OCI-M2 (cell line): ENCODE measurements at regions not wholly inside any gene's neighbourhood (a gene's known extent, or its start where the extent isn't known, plus 50 kb on each side); places are given as distances from the start of the nearest gene placed in this dataset.

ENCODE experiments used
- DNase-seq: peaks from one replicate; lab custom pipeline; 2025; ENCODE audit not compliant: unreplicated experiment; lab: John Stamatoyannopoulos, UW

- no peak for DNase-seq
Measured at GRCh38 chr6:22880686-22881433, 311.5 kb downstream of the HDGFL1 start.

- DNase-seq, result no peak
Measured at GRCh38 chr6:22882581-22882980, 313.2 kb downstream of the HDGFL1 start.

DNA sequence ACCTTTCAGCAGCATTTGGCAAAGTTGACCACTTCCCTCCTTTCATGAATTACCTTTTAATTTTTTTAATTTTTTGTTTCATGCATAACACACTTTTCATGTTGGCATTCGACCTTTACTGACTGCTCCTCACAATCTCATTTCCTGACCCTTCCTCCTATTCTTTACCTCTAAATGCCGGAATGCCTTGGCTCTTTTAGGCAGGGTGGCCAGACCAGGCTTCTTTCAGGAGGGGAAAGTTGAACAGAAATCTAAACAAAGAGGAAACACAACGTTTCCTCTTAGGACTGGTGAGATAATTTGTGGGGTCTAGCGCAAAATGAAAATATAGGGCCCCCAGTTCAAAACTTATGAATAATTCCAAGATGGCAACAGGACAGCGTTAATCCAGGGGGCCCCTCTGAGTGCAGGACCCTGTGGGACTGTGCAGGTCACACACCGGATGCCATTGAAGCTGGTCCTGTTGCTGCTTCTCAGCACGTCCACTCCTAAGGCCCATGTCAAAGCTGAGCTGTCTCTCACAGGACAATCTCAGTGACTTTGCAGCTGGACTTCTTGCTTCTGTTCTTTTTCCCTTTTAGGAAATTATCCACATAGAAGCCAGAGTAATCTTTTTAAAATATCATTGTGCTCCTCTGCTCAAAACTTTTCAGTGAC lies 313.8 kb downstream of the HDGFL1 start:
- DNase-seq, result no peak

- no peak for DNase-seq
Measured at GRCh38 chr6:22884456-22884855, 315.1 kb downstream of the HDGFL1 start.

GRCh38 chr6:22886650-22887581 lies 317.6 kb downstream of the HDGFL1 start:
- DNase-seq, result no peak

- no peak for DNase-seq
Measured at GRCh38 chr6:22888163-22888752, 318.9 kb downstream of the HDGFL1 start.

DNA sequence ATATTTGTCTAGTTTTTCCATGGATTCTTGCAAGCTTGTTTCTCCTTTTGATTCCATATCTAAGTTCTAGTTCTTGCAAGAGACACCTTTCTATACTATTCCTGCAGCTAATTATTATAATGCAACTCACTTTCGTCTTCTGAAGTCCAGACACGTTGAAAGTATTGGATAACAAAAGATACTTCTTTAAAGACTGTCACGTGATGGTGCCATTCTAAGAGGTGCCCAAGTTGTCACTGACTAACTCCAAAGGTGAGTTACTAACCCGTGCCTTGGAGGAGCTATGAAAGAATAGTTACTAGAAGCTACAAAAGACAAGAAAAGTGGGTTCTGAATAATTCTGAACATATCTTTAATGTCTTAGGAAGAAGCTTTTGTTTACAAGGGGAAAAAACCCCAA lies 322.6 kb downstream of the HDGFL1 start:
- DNase-seq, result no peak

- DNase-seq, result no peak
Measured at GRCh38 chr6:22892452-22892851, 323.1 kb downstream of the HDGFL1 start.

DNA sequence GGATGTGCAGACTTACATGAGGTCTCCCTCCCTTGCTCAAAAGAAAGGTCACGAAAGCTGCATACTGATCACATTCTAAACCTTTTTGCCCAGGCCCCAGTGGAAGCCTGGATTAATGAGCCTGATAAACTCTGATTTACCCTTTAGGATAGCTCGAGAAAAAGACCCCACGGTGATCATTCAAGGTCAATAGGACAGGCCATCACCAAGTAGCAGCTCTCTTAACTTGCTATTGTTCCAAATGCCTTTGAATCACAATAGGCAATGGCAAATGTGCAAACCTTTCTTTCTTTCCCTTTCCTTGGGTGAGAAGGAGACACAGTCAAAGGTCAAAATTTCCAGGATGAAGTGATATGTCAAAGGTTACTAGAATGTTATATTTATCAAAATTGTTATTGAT lies 327.3 kb downstream of the HDGFL1 start:
- DNase-seq, result no peak

DNA sequence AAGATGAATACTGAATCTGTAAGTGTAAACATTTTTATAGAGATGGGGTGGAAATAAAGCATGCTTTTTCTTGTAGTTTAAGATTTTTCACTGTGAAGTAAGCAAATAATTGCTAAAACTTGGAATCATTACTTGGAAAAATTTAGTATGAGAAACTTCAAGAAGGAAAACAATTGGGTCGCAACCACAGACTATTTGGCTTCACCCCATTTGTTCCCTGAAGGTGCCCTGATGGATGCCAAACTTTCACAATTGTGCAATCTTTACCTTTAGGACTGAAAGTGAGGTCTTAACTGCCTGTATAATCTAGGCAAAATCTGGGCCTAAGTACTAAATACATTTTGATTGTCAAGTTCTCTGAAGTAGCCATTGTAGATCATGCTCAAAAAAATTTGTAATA lies 330.1 kb downstream of the HDGFL1 start:
- no peak for DNase-seq

DNA sequence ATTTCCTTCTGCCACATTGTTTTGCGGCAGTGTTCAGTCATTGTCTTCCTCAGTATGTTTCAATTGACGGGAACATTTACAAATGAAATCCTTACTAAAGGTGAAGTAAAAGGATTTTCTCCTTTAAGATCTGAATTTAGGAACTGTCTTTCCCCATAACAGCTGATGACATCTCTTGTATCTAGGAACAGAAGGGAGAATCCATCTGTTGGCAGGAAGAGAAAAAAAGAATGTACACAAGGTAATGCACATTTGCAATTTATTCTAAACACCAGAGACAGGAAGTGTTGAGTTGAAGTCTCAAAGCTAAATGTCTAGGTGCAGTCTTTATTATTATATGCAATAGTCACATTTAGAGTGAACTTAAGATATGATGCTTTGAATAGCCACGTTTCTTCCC lies 334.5 kb downstream of the HDGFL1 start:
- no peak for DNase-seq

GRCh38 chr6:22904431-22904830 lies 335.1 kb downstream of the HDGFL1 start:
- DNase-seq, result no peak

GRCh38 chr6:22906091-22906549 lies 336.8 kb downstream of the HDGFL1 start:
- no peak for DNase-seq

GRCh38 chr6:22907085-22907484 lies 337.7 kb downstream of the HDGFL1 start:
- no peak for DNase-seq

GRCh38 chr6:22910370-22910769 lies 341.0 kb downstream of the HDGFL1 start:
- no peak for DNase-seq

DNA sequence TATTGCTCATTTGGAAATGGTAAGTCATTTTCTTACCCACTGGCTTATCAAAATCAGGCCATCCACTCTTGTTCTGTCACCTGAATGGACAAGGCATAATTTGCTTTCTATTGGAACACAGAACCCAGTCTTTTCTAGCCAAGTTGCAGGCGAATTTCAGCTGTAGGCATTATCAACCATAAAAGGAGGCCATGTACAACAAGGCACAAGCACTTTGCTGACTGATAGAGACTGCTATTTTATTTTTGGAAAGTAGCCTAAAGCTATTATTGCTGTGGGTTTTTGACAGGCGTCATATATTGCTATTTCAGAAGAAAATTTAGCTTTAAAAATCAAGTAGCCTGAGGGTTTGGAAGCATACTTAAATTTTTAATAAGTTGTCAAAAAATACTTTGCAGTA lies 344.2 kb downstream of the HDGFL1 start:
- DNase-seq, result no peak

GRCh38 chr6:22917344-22917743 lies 348.0 kb downstream of the HDGFL1 start:
- DNase-seq, result no peak

GRCh38 chr6:22921828-22922227 lies 352.5 kb downstream of the HDGFL1 start:
- DNase-seq, result no peak

DNA sequence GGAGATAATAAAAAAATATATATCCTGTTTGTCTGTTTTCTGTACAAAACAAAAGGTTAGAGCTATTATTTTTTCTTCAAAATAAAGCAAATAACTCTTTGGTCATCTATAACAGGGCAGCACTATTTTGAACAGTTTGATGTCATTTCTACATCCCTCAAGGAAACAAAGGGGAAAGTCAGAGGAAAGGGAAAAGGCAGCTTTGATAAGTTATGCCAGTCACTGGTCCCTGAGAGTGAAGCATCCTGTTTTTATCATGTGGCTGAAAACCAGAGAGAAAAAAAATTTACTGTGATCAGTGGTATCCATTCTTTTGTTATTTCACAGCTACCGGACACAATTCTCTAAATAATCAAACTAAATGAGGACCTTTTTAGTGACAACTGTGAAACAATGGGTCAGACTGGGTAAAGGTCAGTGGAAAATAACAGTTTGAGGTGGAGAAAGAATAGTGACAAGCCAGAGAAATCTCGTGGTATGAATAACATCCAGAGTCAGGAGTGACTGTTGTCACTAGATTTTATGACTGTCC lies 356.0 kb downstream of the HDGFL1 start:
- DNase-seq, result no peak

DNA sequence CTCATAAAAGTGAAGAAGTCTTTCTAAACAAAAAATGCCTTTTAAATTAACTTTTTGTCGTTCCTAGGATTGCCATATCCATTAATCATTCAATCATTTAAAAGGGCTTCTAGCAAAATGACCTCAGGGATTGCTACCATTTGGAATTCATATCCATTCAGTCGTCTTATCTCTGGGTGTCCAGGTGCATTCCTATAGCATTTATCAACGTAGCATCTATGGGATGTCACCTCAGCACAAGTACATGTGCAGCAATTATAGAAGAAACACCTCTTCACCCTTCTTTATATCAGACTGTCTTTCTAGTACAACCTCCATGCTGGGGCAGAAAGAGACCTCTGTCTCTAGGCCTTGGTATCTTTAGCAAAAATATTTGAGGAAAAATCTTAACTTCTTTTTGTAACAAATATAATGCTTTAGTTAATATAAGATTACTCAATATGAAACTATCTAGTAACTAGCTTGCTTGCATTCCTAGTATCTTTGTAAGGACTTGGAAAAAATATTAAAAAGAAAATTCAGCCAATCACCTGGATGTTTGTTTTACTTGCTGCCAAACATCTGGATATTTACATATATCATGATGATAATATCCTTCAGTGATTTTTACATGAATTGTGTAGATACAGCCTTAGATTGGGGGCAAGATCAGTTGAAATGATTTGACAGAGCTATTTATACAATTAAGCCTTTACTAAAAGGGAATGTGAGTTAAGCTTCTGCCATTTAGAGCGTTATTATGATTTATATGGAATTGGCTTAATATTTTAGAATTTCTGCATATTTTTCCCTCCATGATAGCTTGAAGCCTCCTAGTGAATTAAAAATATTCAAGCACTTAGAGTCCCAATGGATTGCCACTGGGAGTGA lies 356.8 kb downstream of the HDGFL1 start:
- no peak for DNase-seq
